HFFc6 (cell line): ENCODE measurements at regions not wholly inside any gene's neighbourhood (a gene's known extent, or its start where the extent isn't known, plus 50 kb on each side); places are given as distances from the start of the nearest gene placed in this dataset.

Experiments
- DNase-seq: peaks from one replicate; pipeline ENCODE4 v3.0.0-alpha.2; 2018
- H3K27ac Mint-ChIP-seq: 2 replicates; pipeline ENCODE4 v1.8.0; 2020; ENCODE audit warnings: mild to moderate bottlenecking, mixed read lengths
- H3K27me3 Mint-ChIP-seq: 2 replicates; pipeline ENCODE4 v1.8.0; 2021; ENCODE audit warnings: mild to moderate bottlenecking, moderate library complexity, mixed read lengths; ENCODE audit not compliant: insufficient read depth
- H3K36me3 Mint-ChIP-seq: 2 replicates; pipeline ENCODE4 v1.8.0; 2021; ENCODE audit warnings: low read depth, mixed read lengths
- H3K4me1 Mint-ChIP-seq: 2 replicates; pipeline ENCODE4 v1.8.0; 2020; ENCODE audit warnings: low read depth, mixed read lengths
- H3K4me3 Mint-ChIP-seq: 2 replicates; pipeline ENCODE4 v1.8.0; 2020; ENCODE audit warnings: mild to moderate bottlenecking, moderate library complexity, mixed read lengths
- H3K9me3 Mint-ChIP-seq: 2 replicates; pipeline ENCODE4 v1.8.0; 2020; ENCODE audit warnings: mild to moderate bottlenecking, mixed read lengths
- TF ChIP-seq, protein P1 (sequence below): fragments of 200-600 bp; sonication (generic); IDR thresholded peaks from 2 replicates; pipeline ENCODE4 v1.5.0; 2021; ENCODE audit warnings: antibody characterized with exemption, mild to moderate bottlenecking

DNA sequence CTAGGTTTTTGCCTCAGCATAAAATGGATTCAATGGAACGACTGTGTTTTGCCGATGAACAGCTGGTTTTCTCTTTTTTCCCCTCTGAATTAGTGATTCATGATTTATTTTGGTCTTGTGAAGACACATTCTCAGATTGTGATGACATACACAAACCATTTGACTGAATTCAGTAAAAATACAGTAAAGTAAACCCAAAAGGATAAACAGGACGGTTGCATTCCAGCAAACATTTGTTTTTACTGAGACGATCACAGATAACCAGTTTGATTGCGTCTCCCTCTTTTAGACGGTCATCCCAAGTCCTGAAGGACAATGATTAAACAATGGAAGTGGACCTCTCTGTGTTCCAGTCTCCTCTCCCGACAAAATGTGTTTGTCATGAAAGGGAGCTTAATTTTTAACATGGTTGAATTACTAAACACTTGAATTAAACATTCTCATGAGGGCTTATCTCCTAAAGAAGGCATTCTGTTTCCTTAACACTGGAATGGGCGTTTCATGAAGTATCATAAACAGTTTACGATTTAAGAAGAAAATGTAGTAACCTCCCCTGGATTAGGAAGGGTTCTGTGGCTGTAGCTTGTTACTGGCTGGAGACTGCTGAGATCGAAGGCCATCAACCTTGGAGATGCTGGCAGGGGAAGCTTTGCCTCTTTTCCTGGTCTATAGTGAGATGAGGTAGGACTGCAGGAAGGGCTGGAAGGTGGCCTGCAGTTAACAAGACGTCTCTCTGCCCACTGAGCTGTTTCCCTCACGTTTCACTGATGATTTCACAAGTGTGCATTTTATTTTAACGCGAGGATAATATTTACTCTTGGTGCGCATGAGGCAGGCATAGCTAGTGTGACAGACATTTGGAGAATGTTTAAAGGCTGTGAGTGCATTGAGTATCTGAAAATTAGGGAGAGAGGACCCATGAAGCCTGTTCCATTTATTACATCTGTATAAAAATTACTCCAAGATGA lies 457.9 kb downstream of the FGF9 start:
- Mint-ChIP-seq H3K4me1 (no peaks in the 10 kb centered on the region), H3K36me3 (no peaks in the 10 kb centered on the region), H3K4me3 (no peak overlapping the region), H3K27ac (no peak overlapping the region), H3K27me3 (no peaks in the 10 kb centered on the region), H3K9me3 (peaks cover 69% of the 10 kb centered on the region)
- DNase-seq = no peak
- TF ChIP-seq, protein P1, sequence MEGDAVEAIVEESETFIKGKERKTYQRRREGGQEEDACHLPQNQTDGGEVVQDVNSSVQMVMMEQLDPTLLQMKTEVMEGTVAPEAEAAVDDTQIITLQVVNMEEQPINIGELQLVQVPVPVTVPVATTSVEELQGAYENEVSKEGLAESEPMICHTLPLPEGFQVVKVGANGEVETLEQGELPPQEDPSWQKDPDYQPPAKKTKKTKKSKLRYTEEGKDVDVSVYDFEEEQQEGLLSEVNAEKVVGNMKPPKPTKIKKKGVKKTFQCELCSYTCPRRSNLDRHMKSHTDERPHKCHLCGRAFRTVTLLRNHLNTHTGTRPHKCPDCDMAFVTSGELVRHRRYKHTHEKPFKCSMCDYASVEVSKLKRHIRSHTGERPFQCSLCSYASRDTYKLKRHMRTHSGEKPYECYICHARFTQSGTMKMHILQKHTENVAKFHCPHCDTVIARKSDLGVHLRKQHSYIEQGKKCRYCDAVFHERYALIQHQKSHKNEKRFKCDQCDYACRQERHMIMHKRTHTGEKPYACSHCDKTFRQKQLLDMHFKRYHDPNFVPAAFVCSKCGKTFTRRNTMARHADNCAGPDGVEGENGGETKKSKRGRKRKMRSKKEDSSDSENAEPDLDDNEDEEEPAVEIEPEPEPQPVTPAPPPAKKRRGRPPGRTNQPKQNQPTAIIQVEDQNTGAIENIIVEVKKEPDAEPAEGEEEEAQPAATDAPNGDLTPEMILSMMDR = no peak

DNA sequence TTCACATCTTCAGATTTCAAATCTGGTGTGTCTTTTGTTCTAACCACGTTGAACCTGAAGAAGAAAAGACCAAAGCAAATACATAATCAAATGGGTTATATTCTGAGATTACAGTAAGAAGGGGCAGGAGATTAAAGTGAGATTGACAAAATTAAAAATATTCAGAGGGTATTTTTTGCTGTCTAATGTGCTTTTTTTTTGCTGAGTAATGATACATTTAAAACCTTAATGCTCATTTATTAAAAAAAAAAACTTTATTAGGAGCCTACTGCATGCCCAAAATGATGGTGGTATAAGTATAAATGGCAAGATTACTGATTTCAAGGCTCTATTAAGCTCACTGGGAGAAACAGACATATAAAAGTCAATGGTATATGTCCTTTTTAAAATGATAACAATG lies 459.4 kb downstream of the FGF9 start:
- Mint-ChIP-seq H3K9me3 (peaks cover 58% of the 10 kb centered on the region), H3K4me1 (no peaks in the 10 kb centered on the region), H3K27me3 (no peaks in the 10 kb centered on the region), H3K4me3 (no peak overlapping the region), H3K36me3 (no peaks in the 10 kb centered on the region), H3K27ac (no peak overlapping the region)
- TF ChIP-seq, protein P1 = no peak
- no peak for DNase-seq

DNA sequence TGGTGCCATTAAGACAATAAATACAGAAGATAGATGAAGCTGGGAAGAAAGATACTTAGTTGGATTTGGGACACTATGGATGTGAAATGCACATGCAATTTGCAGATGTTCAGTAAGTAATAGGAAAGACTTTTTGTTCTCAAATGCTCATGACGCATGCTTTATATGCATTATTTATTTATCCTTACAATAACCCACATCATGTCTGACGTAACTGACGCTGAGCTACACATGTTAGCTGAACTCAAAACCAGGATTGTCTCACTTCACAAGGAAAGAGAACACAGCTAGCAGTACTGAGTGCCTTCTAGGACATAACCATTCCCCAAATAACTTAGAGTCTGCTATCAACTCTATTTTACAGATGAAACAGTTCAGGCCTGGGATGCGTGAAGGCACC lies 463.4 kb downstream of the FGF9 start:
- Mint-ChIP-seq H3K27me3 (no peaks in the 10 kb centered on the region), H3K4me3 (no peak overlapping the region), H3K27ac (no peak overlapping the region), H3K9me3 (peaks cover 38% of the 10 kb centered on the region), H3K4me1 (no peaks in the 10 kb centered on the region), H3K36me3 (no peaks in the 10 kb centered on the region)
- TF ChIP-seq, protein P1 = no peak
- no peak for DNase-seq

DNA sequence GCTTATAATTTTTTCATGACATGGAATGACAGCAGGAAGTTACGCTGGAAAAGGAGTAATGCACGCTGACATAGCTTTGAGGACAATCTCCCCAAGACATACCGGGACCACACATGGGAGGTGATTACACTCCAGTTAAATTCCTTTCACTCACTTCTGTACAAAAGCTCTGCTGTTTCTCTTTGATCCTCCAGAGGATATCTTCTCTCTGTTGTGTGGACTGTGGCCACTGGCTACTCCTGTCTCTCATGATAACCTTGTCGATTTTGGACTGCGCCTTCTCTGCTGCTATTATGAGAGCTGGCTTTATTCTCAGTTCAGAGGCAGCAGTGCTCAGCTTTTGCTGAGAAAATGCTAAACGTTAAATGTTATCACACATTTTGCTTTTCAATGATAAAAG lies 464.6 kb downstream of the FGF9 start:
- Mint-ChIP-seq H3K9me3 (peaks cover 44% of the 10 kb centered on the region), H3K27me3 (no peaks in the 10 kb centered on the region), H3K27ac (no peak overlapping the region), H3K4me3 (no peak overlapping the region), H3K4me1 (no peaks in the 10 kb centered on the region), H3K36me3 (no peaks in the 10 kb centered on the region)
- no peak for DNase-seq
- TF ChIP-seq, protein P1 = no peak

DNA sequence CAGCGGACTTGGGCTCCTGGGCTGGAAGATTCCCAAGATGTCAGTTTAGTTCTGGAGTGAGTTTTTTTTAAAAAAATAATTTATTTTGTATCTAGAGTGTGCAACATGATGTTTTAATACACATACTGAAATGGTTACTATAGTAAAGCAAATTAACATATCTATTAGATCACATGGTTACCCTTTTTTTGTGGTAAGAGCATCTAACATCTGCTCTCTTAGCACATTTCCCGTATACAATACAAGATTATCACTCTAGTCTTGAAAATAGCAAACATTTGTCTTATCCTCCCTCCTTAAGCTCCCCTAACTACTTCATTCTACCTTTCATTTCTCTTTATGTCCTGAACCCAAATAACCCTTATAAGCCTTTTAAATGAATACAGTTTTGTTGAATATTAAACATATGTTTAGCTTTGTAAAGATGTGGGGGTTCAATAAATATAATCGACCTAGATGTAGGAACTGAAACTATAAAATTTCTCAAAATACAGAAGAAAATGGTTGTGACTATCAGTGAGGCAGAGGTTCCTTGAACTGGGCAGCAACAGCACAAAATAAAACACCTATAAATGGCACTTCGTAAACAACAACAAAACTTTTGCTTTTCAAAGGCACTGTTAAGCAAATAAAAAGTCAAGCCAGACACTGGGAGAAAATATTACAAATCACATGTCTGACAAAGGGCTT lies 466.6 kb downstream of the FGF9 start:
- DNase-seq = no peak
- Mint-ChIP-seq H3K4me3 (no peak overlapping the region), H3K4me1 (no peaks in the 10 kb centered on the region), H3K9me3 (peaks cover 39% of the 10 kb centered on the region), H3K27me3 (no peaks in the 10 kb centered on the region), H3K36me3 (no peaks in the 10 kb centered on the region), H3K27ac (no peak overlapping the region)
- TF ChIP-seq, protein P1 = no peak
